PC-3 (cell line): ENCODE measurements at regions not wholly inside any gene's neighbourhood (a gene's known extent, or its start where the extent isn't known, plus 50 kb on each side); places are given as distances from the start of the nearest gene placed in this dataset.

Source experiments
- ATAC-seq: fragments of 200-7000 bp; cut with Tn5 transposase; 2 replicates; pipeline ENCODE4 v1.9.1; 2020; ENCODE audit warnings: mild to moderate bottlenecking, moderate library complexity
- BruUV-seq: library from RNA; stranded (reverse); fragments of 400-500 nt; replicated peaks from 2 replicates; lab custom pipeline; 2021; lab: Mats Ljungman, UMichigan
- CTCF ChIA-PET: fragments of 300-600 bp; sonication (Branson Sonifier 250); formaldehyde crosslinking; loops from one replicate; lab custom pipeline; 2022; ENCODE audit warnings: antibody characterized with exemption; lab: Charles Lee
- POLR2A ChIA-PET: fragments of 300-600 bp; sonication (Branson Sonifier 250); formaldehyde crosslinking; loops from one replicate; lab custom pipeline; 2022; ENCODE audit warnings: antibody characterized with exemption; ENCODE audit not compliant: unreplicated experiment; lab: Charles Lee
- DNase-seq: peaks from one replicate; pipeline ENCODE4 v3.0.0-alpha.2; 2015
- H2AFZ ChIP-seq: fragments of 300-600 bp; sonication (generic); 2 replicates; pipeline ENCODE4 v1.6.0; 2016; ENCODE audit warnings: antibody characterized with exemption, low read length
- H3F3A ChIP-seq: fragments of 300-600 bp; sonication (generic); one replicate; pipeline ENCODE4 v1.6.0; 2017; ENCODE audit warnings: antibody characterized with exemption, low read length, control low read depth, mild to moderate bottlenecking; ENCODE audit not compliant: unreplicated experiment
- H3K27ac ChIP-seq: fragments of 300-600 bp; sonication (generic); 2 replicates; pipeline ENCODE4 v1.5.1; 2016; ENCODE audit warnings: mild to moderate bottlenecking, low read length
- H3K27me3 ChIP-seq: fragments of 300-600 bp; sonication (generic); 2 replicates; pipeline ENCODE4 v1.6.1; 2016; ENCODE audit warnings: low read length, mixed read lengths
- H3K36me3 ChIP-seq: fragments of 300-600 bp; sonication (generic); 2 replicates; pipeline ENCODE4 v1.6.1; 2016; ENCODE audit warnings: low read depth, mixed run types, low read length, mixed read lengths
- H3K4me1 ChIP-seq: fragments of 300-600 bp; sonication (generic); 2 replicates; pipeline ENCODE4 v1.5.1; 2016; ENCODE audit warnings: low read length; ENCODE audit not compliant: insufficient read depth
- H3K4me2 ChIP-seq: fragments of 300-600 bp; sonication (generic); 2 replicates; pipeline ENCODE4 v1.6.0; 2016; ENCODE audit warnings: low read length
- H3K4me3 ChIP-seq: fragments of 300-600 bp; sonication (generic); 2 replicates; pipeline ENCODE4 v1.5.1; 2016; ENCODE audit warnings: mild to moderate bottlenecking, low read length, mixed read lengths
- H3K79me2 ChIP-seq: fragments of 300-600 bp; sonication (generic); 2 replicates; pipeline ENCODE4 v1.6.1; 2017; ENCODE audit warnings: low read length, mixed read lengths
- H3K9ac ChIP-seq: fragments of 300-600 bp; sonication (generic); 2 replicates; pipeline ENCODE4 v1.6.0; 2016; ENCODE audit warnings: mild to moderate bottlenecking, low read length
- H3K9me2 ChIP-seq: fragments of 300-600 bp; sonication (generic); replicated peaks from 2 replicates; pipeline ENCODE4 v1.6.1; 2016; ENCODE audit warnings: mixed run types, low read length, mixed read lengths
- H3K9me3 ChIP-seq: fragments of 300-600 bp; sonication (generic); 2 replicates; pipeline ENCODE4 v1.6.1; 2016; ENCODE audit warnings: low read length, mixed read lengths
- H4K20me1 ChIP-seq: fragments of 300-600 bp; sonication (generic); 2 replicates; pipeline ENCODE4 v1.6.1; 2016; ENCODE audit warnings: low read length, mixed read lengths
- EZH2 ChIP-seq: fragments of 300-600 bp; sonication (generic); IDR thresholded peaks from one replicate; pipeline ENCODE4 v1.6.1; 2017; ENCODE audit warnings: antibody characterized with exemption, mild to moderate bottlenecking, low read length; ENCODE audit not compliant: unreplicated experiment
- EZH2phosphoT487 ChIP-seq: fragments of 300-600 bp; sonication (generic); IDR thresholded peaks from 2 replicates; pipeline ENCODE4 v1.6.1; 2018; ENCODE audit warnings: mild to moderate bottlenecking, antibody characterized with exemption, low read length, borderline replicate concordance
- intact Hi-C: fragments of 100-400 bp; cut with micrococcal nuclease; formaldehyde crosslinking; loops from 2 replicates; pipeline ENCODE4 v1.9.0; 2023
- TF ChIP-seq, protein P1 (sequence below): fragments of 300-600 bp; sonication (generic); conservative IDR thresholded peaks from 2 replicates; pipeline ENCODE4 v1.5.1; 2017; ENCODE audit warnings: antibody characterized with exemption, low read depth, mild to moderate bottlenecking, low read length

DNA sequence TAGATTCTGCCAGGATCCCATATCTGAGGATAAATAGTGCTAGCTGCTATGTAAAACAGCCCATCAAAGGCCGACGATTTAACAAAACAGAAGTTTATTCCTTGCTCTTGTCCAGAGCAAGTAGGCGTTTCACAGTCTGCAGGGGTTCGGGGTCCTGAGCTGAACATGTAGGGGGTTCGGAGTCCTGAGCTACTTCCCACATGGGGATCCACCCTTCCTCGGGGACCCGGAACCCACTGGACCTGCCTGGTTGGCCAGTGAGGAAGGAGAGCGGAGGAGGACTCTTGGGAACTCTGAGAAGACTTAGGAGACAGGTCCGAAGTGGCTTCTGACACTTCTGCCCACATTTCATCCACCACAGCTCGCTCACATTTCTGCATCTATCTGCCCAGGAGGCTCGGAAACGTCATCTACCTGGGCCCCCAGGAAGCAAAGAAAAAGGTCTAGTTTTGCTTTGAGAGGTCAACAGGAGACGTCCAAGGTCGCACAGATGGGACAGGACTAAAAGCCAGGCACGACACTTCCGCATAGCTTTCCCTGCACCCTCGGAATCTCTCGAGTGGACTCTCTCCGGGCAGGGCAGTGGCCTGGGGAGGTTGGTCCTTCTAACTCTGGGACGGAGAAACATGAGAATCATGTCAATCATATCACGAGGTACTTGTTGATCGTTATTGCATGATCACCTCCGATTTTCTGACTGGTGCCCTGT, 86.4 kb downstream of the MICALL2 start:
- DNase-seq (no peak), ATAC-seq (no peak)
- no peak for TF ChIP-seq EZH2
- TF ChIP-seq, protein P1, sequence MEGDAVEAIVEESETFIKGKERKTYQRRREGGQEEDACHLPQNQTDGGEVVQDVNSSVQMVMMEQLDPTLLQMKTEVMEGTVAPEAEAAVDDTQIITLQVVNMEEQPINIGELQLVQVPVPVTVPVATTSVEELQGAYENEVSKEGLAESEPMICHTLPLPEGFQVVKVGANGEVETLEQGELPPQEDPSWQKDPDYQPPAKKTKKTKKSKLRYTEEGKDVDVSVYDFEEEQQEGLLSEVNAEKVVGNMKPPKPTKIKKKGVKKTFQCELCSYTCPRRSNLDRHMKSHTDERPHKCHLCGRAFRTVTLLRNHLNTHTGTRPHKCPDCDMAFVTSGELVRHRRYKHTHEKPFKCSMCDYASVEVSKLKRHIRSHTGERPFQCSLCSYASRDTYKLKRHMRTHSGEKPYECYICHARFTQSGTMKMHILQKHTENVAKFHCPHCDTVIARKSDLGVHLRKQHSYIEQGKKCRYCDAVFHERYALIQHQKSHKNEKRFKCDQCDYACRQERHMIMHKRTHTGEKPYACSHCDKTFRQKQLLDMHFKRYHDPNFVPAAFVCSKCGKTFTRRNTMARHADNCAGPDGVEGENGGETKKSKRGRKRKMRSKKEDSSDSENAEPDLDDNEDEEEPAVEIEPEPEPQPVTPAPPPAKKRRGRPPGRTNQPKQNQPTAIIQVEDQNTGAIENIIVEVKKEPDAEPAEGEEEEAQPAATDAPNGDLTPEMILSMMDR, result no peak
- no peak for TF ChIP-seq EZH2phosphoT487
- Histone ChIP-seq H3K4me1 (no peaks in the 10 kb centered on the region), H3F3A (no peaks in the 10 kb centered on the region), H3K79me2 (no peaks in the 10 kb centered on the region), H3K4me3 (no peak overlapping the region), H3K27ac (no peak overlapping the region), H3K4me2 (no peak overlapping the region), H3K9me2 (no peaks in the 10 kb centered on the region), H3K9me3 (no peaks in the 10 kb centered on the region), H3K27me3 (peaks cover 44% of the 10 kb centered on the region), H3K36me3 (no peaks in the 10 kb centered on the region), H4K20me1 (no peaks in the 10 kb centered on the region), H3K9ac (no peak overlapping the region), H2AFZ (no peak overlapping the region)
- BruUV-seq, result no TSS peak
- POLR2A ChIA-PET, result interaction anchor here (0.6 kb wide), 1 partner anchor 75 kb away, joined by 3 read pairs; no protein-coding TSS in a partner anchor
- intact Hi-C loops, result no loop called here
- CTCF ChIA-PET, result no interaction called here

- BruUV-seq, result no TSS peak
- ATAC-seq (peak; percentile 49; the same call in 1 of the 2 replicates), DNase-seq (no peak)
- Histone ChIP-seq H3K4me2 (no peak overlapping the region), H3F3A (no peaks in the 10 kb centered on the region), H2AFZ (no peak overlapping the region), H3K79me2 (no peaks in the 10 kb centered on the region), H3K9ac (no peak overlapping the region), H3K9me3 (no peaks in the 10 kb centered on the region), H3K27ac (no peak overlapping the region), H4K20me1 (no peaks in the 10 kb centered on the region), H3K9me2 (no peaks in the 10 kb centered on the region), H3K4me3 (no peak overlapping the region), H3K36me3 (no peaks in the 10 kb centered on the region), H3K27me3 (peaks cover 23% of the 10 kb centered on the region), H3K4me1 (no peaks in the 10 kb centered on the region)
- intact Hi-C loops, result no loop called here
- ChIA-PET POLR2A (no interaction called here), CTCF (no interaction called here)
- TF ChIP-seq, protein P1, result peak; percentile 29; the same call in 1 of the 2 replicates
- TF ChIP-seq EZH2, result no peak
These were observed 82.0 kb downstream of the MICALL2 start for GRCh38 chr7:1377111-1377909.
